Central memory CD8-positive, alpha-beta T cell (primary cell): ENCODE measurements at regions not wholly inside any gene's neighbourhood (a gene's known extent, or its start where the extent isn't known, plus 50 kb on each side); places are given as distances from the start of the nearest gene placed in this dataset.

ENCODE experiments used
- ATAC-seq: fragments of 150-1000 bp; cut with Tn5 transposase; replicated peaks from 2 replicates; pipeline ENCODE4 v1.10.0; 2022; ENCODE audit warnings: mild to moderate bottlenecking, moderate FRiP score, moderate number of reproducible peaks; ENCODE audit not compliant: poor library complexity, severe bottlenecking; ENCODE audit errors: extremely low read depth
- DNase-seq, 2 donors: peaks; one replicate each; pipeline ENCODE4 v3.0.0; 2021; ENCODE audit warnings: low spot score in 2 of 2
- H3K27ac Mint-ChIP-seq: one replicate; pipeline ENCODE4 v1.8.0; 2022; ENCODE audit warnings: low read depth, mild to moderate bottlenecking, moderate library complexity, mixed read lengths
- H3K27me3 Mint-ChIP-seq: one replicate; pipeline ENCODE4 v1.8.0; 2022; ENCODE audit warnings: mixed read lengths
- H3K36me3 Mint-ChIP-seq: one replicate; pipeline ENCODE4 v1.8.0; 2022; ENCODE audit warnings: mild to moderate bottlenecking, moderate library complexity, mixed read lengths; ENCODE audit not compliant: insufficient read depth
- H3K4me1 Mint-ChIP-seq: one replicate; pipeline ENCODE4 v1.8.0; 2022; ENCODE audit warnings: mixed read lengths
- H3K4me3 Mint-ChIP-seq: one replicate; pipeline ENCODE4 v1.8.0; 2022; ENCODE audit warnings: mild to moderate bottlenecking, moderate library complexity, mixed read lengths
- H3K9me3 Mint-ChIP-seq: one replicate; pipeline ENCODE4 v1.8.0; 2022; ENCODE audit warnings: mixed read lengths

GRCh38 chr15:101590785-101591184, 61.4 kb downstream of the TM2D3 start:
- Mint-ChIP-seq H3K4me1 (no peaks in the 10 kb centered on the region), H3K4me3 (no peak overlapping the region), H3K9me3 (no peaks in the 10 kb centered on the region), H3K27ac (no peak overlapping the region), H3K36me3 (no peaks in the 10 kb centered on the region), H3K27me3 (peaks cover 52% of the 10 kb centered on the region)
- no peak for DNase-seq
- ATAC-seq, result no peak

- peaks cover 85% of the 10 kb centered on the region for H3K27me3 Mint-ChIP-seq
- no peak for DNase-seq
- H3K9me3 Mint-ChIP-seq, result no peaks in the 10 kb centered on the region
- no peak overlapping the region for H3K4me3 Mint-ChIP-seq
- H3K27ac Mint-ChIP-seq, result no peak overlapping the region
- H3K4me1 Mint-ChIP-seq, result no peaks in the 10 kb centered on the region
- H3K36me3 Mint-ChIP-seq, result no peaks in the 10 kb centered on the region
- no peak for ATAC-seq
Measured at GRCh38 chr15:101583284-101583683, 68.9 kb downstream of the TM2D3 start.

GRCh38 chr15:101580431-101580830, 71.8 kb downstream of the TM2D3 start:
- Mint-ChIP-seq H3K4me1 (no peaks in the 10 kb centered on the region), H3K36me3 (no peaks in the 10 kb centered on the region), H3K27ac (no peak overlapping the region), H3K27me3 (peaks cover 83% of the 10 kb centered on the region), H3K4me3 (no peak overlapping the region), H3K9me3 (no peaks in the 10 kb centered on the region)
- ATAC-seq (no peak), DNase-seq (no peak)

GRCh38 chr15:101579631-101580163, 72.5 kb downstream of the TM2D3 start:
- Mint-ChIP-seq H3K27me3 (peaks cover 80% of the 10 kb centered on the region), H3K4me1 (no peaks in the 10 kb centered on the region), H3K4me3 (no peak overlapping the region), H3K36me3 (no peaks in the 10 kb centered on the region), H3K9me3 (no peaks in the 10 kb centered on the region), H3K27ac (no peak overlapping the region)
- ATAC-seq (no peak), DNase-seq (no peak)

- Mint-ChIP-seq H3K27me3 (peaks cover 78% of the 10 kb centered on the region), H3K4me3 (no peak overlapping the region), H3K36me3 (no peaks in the 10 kb centered on the region), H3K27ac (peak overlapping the region; percentile 35), H3K4me1 (no peaks in the 10 kb centered on the region), H3K9me3 (no peaks in the 10 kb centered on the region)
- DNase-seq (no peak), ATAC-seq (no peak)
Measured at GRCh38 chr15:101578443-101578894, 73.7 kb downstream of the TM2D3 start.

GRCh38 chr15:101573951-101574350, 78.2 kb downstream of the TM2D3 start:
- Mint-ChIP-seq H3K27me3 (peaks cover 53% of the 10 kb centered on the region), H3K4me1 (no peaks in the 10 kb centered on the region), H3K27ac (no peak overlapping the region), H3K9me3 (no peaks in the 10 kb centered on the region), H3K36me3 (no peaks in the 10 kb centered on the region), H3K4me3 (no peak overlapping the region)
- no peak for DNase-seq
- ATAC-seq, result no peak

- no peak for ATAC-seq
- Mint-ChIP-seq H3K36me3 (no peaks in the 10 kb centered on the region), H3K27ac (no peak overlapping the region), H3K27me3 (peaks cover 48% of the 10 kb centered on the region), H3K4me3 (no peak overlapping the region), H3K4me1 (no peaks in the 10 kb centered on the region), H3K9me3 (no peaks in the 10 kb centered on the region)
- no peak for DNase-seq
Measured at GRCh38 chr15:101570241-101570640, 80.7 kb upstream of the PCSK6 start.

GRCh38 chr15:101568821-101569555, 79.5 kb upstream of the PCSK6 start:
- H3K36me3 Mint-ChIP-seq, result no peaks in the 10 kb centered on the region
- H3K4me3 Mint-ChIP-seq, result no peak overlapping the region
- DNase-seq (no peak), ATAC-seq (no peak)
- H3K27ac Mint-ChIP-seq, result no peak overlapping the region
- no peaks in the 10 kb centered on the region for H3K4me1 Mint-ChIP-seq
- H3K9me3 Mint-ChIP-seq, result no peaks in the 10 kb centered on the region
- H3K27me3 Mint-ChIP-seq, result peaks cover 58% of the 10 kb centered on the region

GRCh38 chr15:101568309-101568708, 78.8 kb upstream of the PCSK6 start:
- no peaks in the 10 kb centered on the region for H3K36me3 Mint-ChIP-seq
- H3K27me3 Mint-ChIP-seq, result peaks cover 58% of the 10 kb centered on the region
- no peaks in the 10 kb centered on the region for H3K9me3 Mint-ChIP-seq
- ATAC-seq (no peak), DNase-seq (no peak)
- no peaks in the 10 kb centered on the region for H3K4me1 Mint-ChIP-seq
- no peak overlapping the region for H3K27ac Mint-ChIP-seq
- H3K4me3 Mint-ChIP-seq, result no peak overlapping the region

- Mint-ChIP-seq H3K36me3 (no peaks in the 10 kb centered on the region), H3K9me3 (no peaks in the 10 kb centered on the region), H3K4me1 (no peaks in the 10 kb centered on the region), H3K27ac (no peak overlapping the region), H3K4me3 (no peak overlapping the region), H3K27me3 (peaks cover 59% of the 10 kb centered on the region)
- ATAC-seq, result no peak
- no peak for DNase-seq
Measured at GRCh38 chr15:101566748-101567488, 77.4 kb upstream of the PCSK6 start.

GRCh38 chr15:101565377-101565776, 75.9 kb upstream of the PCSK6 start:
- H3K4me3 Mint-ChIP-seq, result no peak overlapping the region
- no peaks in the 10 kb centered on the region for H3K36me3 Mint-ChIP-seq
- peak in 1 of 2 donors; percentile 3 for DNase-seq
- no peaks in the 10 kb centered on the region for H3K4me1 Mint-ChIP-seq
- ATAC-seq, result no peak
- no peak overlapping the region for H3K27ac Mint-ChIP-seq
- no peaks in the 10 kb centered on the region for H3K9me3 Mint-ChIP-seq
- peaks cover 72% of the 10 kb centered on the region for H3K27me3 Mint-ChIP-seq

- Mint-ChIP-seq H3K9me3 (no peaks in the 10 kb centered on the region), H3K4me1 (no peaks in the 10 kb centered on the region), H3K27ac (no peak overlapping the region), H3K4me3 (no peak overlapping the region), H3K36me3 (no peaks in the 10 kb centered on the region), H3K27me3 (peaks cover 76% of the 10 kb centered on the region)
- ATAC-seq (no peak), DNase-seq (no peak)
Measured at GRCh38 chr15:101563176-101563796, 73.8 kb upstream of the PCSK6 start.
